Prostate gland (tissue), 2 donors: ENCODE measurements at regions not wholly inside any gene's neighbourhood (a gene's known extent, or its start where the extent isn't known, plus 50 kb on each side); places are given as distances from the start of the nearest gene placed in this dataset.

Experiments used
- CTCF ChIP-seq, 4 experiments: fragments of 200-600 bp in 2 of 4; fragments of 450-650 bp in 2 of 4; sonication (generic) in 2 of 4; IDR thresholded peaks; 1 replicate in 3 of 4; 2 replicates in 1 of 4; pipeline ENCODE4 v1.5.1; 2016 to 2019; ENCODE audit warnings: antibody characterized with exemption in 4 of 4, mild to moderate bottlenecking in 2 of 4, moderate library complexity in 2 of 4
- POLR2A ChIP-seq: fragments of 450-650 bp; IDR thresholded peaks from one replicate; pipeline ENCODE4 v1.6.1; 2016; ENCODE audit warnings: antibody characterized with exemption, mild to moderate bottlenecking

GRCh38 chr5:129852747-129853352, 51.4 kb upstream of the CHSY3 start:
- TF ChIP-seq CTCF (IDR thresholded peaks at IDR 0.05) (peak; percentile 46 to 68 (median 61)), POLR2A (no peak)
